Sigmoid colon (tissue), 6 donors: ENCODE measurements at regions not wholly inside any gene's neighbourhood (a gene's known extent, or its start where the extent isn't known, plus 50 kb on each side); places are given as distances from the start of the nearest gene placed in this dataset.
A peak's percentile ranks its signal among the peaks of the same experiment; 100 is the strongest.

ENCODE experiments used
- DNase-seq: peaks from one replicate; pipeline ENCODE4 v3.0.0-alpha.2; 2019
- H3K27ac ChIP-seq, 4 donors: fragments of 200-600 bp; sonication (generic); one replicate each; pipeline ENCODE4 v1.5.1; 2016 to 2019; ENCODE audit warnings: mild to moderate bottlenecking in 1 of 4
- H3K27me3 ChIP-seq, 3 donors: fragments of 200-600 bp; sonication (generic); one replicate each; pipeline ENCODE4 v1.5.1; 2019; ENCODE audit warnings: mild to moderate bottlenecking in 1 of 3
- H3K36me3 ChIP-seq, 4 donors: fragments of 200-600 bp; sonication (generic); one replicate each; pipeline ENCODE4 v1.5.1; 2016 to 2019
- H3K4me1 ChIP-seq, 4 donors: fragments of 200-600 bp; sonication (generic); one replicate each; pipeline ENCODE4 v1.5.1; 2017 to 2019
- H3K4me3 ChIP-seq, 4 donors: fragments of 200-600 bp; sonication (generic); one replicate each; pipeline ENCODE4 v1.5.1; 2017 to 2019; ENCODE audit warnings: mild to moderate bottlenecking in 2 of 4, moderate library complexity in 1 of 4
- H3K9me3 ChIP-seq, 4 donors: fragments of 200-600 bp in 3 of 4; sonication (generic) in 3 of 4; one replicate each; pipeline versions ENCODE4 v1.5.1 to v1.6.1; 2013 to 2019
- EP300 ChIP-seq, 4 donors: sonication (generic); formaldehyde crosslinking; IDR thresholded peaks; one replicate each; pipeline ENCODE4 v1.6.1; 2017; ENCODE audit warnings: antibody characterized with exemption in 4 of 4
- POLR2A ChIP-seq, 2 donors: fragments of 450-650 bp; IDR thresholded peaks; one replicate each; pipeline ENCODE4 v1.6.1; 2016; ENCODE audit warnings: antibody characterized with exemption in 2 of 2, mild to moderate bottlenecking in 2 of 2, moderate library complexity in 2 of 2
- POLR2AphosphoS5 ChIP-seq, 4 donors: sonication (generic); formaldehyde crosslinking; IDR thresholded peaks; one replicate each; pipeline ENCODE4 v1.6.1; 2017; ENCODE audit warnings: antibody characterized with exemption in 4 of 4
- WGBS, 2 donors: extraction: QIAGEN DNeasy Blood & Tissue Kit; methylation state at CpG; one replicate each; pipeline ENCODE4 v1.1.7; 2013; 5-methylcytosine and 5-hydroxymethylcytosine counted together
- intact Hi-C: fragments of 100-400 bp; cut with DNase I; formaldehyde crosslinking; loops from one replicate; pipeline ENCODE4 v1.15.1; 2023
- TF ChIP-seq, protein P1 (sequence below), 4 experiments: fragments of 450-650 bp in 3 of 4; fragments of 200-600 bp in 1 of 4; IDR thresholded peaks; one replicate each; pipeline ENCODE4 v1.5.1; 2016 to 2019; ENCODE audit warnings: antibody characterized with exemption in 4 of 4, mild to moderate bottlenecking in 3 of 4, moderate library complexity in 2 of 4
- donor health status: healthy with polysubstance abuse.
- donor health status: healthy.

DNA sequence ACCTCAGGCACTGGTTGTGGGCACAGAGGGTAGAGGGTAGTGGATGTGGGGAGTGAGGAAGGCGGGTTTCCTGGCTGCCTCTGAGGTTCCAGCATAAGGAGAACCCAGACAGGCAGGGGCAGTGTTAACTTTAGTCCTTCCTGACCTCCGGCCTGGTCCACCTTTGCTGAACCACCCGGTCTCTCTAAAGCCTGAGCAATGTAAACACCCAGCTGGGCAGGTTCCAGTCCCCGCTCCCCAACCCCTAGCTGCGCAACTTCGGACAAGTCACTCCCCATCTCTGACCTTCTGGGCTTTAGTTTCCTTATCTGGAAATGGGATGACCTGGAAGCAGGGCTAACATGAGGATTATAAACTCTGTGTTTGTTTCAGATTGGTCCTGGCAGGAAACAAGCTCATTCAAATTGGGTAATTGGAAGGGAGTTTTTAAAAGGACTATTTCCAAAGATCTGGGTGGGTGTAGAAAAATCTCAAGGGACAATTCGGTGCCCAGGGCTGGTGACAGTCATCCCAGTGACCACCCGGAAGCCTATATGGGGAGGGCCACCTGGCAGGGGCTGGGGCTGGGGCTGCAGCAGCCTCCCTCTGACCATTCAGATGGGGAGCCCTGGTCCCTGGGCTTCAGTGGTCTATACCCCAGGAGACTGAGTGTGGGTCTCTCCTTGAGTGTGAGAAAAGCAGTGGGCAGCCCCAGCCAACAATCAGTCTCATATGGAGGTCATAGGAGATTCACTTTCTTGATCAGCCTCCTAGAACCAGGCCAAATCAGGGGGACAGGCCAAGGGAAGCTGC is 108.3 kb upstream of the SYT13 start:
- H3K27ac ChIP-seq: no peak overlapping the region
- no peaks in the 10 kb centered on the region for H3K4me1 ChIP-seq
- no peaks in the 10 kb centered on the region for H3K9me3 ChIP-seq
- intact Hi-C loops: no loop called here
- no peaks in the 10 kb centered on the region for H3K36me3 ChIP-seq
- DNase-seq: no peak
- no peak for TF ChIP-seq POLR2A (IDR thresholded peaks at IDR 0.05)
- TF ChIP-seq, protein P1, sequence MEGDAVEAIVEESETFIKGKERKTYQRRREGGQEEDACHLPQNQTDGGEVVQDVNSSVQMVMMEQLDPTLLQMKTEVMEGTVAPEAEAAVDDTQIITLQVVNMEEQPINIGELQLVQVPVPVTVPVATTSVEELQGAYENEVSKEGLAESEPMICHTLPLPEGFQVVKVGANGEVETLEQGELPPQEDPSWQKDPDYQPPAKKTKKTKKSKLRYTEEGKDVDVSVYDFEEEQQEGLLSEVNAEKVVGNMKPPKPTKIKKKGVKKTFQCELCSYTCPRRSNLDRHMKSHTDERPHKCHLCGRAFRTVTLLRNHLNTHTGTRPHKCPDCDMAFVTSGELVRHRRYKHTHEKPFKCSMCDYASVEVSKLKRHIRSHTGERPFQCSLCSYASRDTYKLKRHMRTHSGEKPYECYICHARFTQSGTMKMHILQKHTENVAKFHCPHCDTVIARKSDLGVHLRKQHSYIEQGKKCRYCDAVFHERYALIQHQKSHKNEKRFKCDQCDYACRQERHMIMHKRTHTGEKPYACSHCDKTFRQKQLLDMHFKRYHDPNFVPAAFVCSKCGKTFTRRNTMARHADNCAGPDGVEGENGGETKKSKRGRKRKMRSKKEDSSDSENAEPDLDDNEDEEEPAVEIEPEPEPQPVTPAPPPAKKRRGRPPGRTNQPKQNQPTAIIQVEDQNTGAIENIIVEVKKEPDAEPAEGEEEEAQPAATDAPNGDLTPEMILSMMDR (IDR thresholded peaks at IDR 0.05): no peak
- no peak for TF ChIP-seq POLR2AphosphoS5 (IDR thresholded peaks at IDR 0.05)
- TF ChIP-seq EP300 (IDR thresholded peaks at IDR 0.05): no peak
- no peaks in the 10 kb centered on the region for H3K27me3 ChIP-seq
- H3K4me3 ChIP-seq: no peak overlapping the region
- WGBS, 2 donors: 54 to 81% methylated on average over 8 of the region's 8 CpGs

GRCh38 chr11:45393826-45394225 is 107.7 kb upstream of the SYT13 start:
- intact Hi-C loops: no loop called here
- WGBS, 2 donors: 72 to 86% methylated on average over 11 of the region's 11 CpGs
- peak; percentile 52 for DNase-seq

DNA sequence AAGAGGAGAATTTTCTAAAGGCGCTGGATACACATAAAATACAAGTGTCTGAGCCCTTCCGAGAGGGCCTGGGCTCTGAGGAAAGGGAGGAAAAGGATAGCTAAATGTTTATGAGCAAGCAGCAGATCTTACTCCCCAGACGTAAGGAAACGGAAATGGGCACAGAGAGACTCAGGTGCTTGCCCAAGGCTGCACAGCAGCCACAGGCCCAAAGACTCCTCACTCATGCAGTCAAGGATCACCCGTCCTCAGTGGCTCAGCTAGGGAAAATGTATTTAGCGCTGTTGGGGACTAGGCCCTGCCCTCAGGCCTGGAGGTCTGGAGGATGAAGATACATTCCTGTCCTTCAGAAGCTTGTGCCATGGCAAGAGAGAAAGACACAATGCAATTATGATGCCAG is 107.2 kb upstream of the SYT13 start:
- H3K4me1 ChIP-seq: no peaks in the 10 kb centered on the region
- no peaks in the 10 kb centered on the region for H3K36me3 ChIP-seq
- intact Hi-C loops: no loop called here
- WGBS, 2 donors: 79 to 82% methylated on average over 6 of the region's 6 CpGs
- DNase-seq: peak; percentile 20
- H3K4me3 ChIP-seq: no peak overlapping the region
- TF ChIP-seq POLR2A (IDR thresholded peaks at IDR 0.05): no peak
- no peak for TF ChIP-seq EP300 (IDR thresholded peaks at IDR 0.05)
- TF ChIP-seq, protein P1 (IDR thresholded peaks at IDR 0.05): no peak
- TF ChIP-seq POLR2AphosphoS5 (IDR thresholded peaks at IDR 0.05): no peak
- H3K27me3 ChIP-seq: no peaks in the 10 kb centered on the region
- H3K27ac ChIP-seq: no peak overlapping the region
- H3K9me3 ChIP-seq: no peaks in the 10 kb centered on the region

More at GRCh38 chr11:45393826-45394225, 107.7 kb upstream of the SYT13 start:
- TF ChIP-seq POLR2AphosphoS5 (IDR thresholded peaks at IDR 0.05) (no peak), EP300 (IDR thresholded peaks at IDR 0.05) (no peak), POLR2A (IDR thresholded peaks at IDR 0.05) (no peak)
- TF ChIP-seq, protein P1 (IDR thresholded peaks at IDR 0.05): no peak
- H3K36me3 ChIP-seq: no peaks in the 10 kb centered on the region
- no peaks in the 10 kb centered on the region for H3K27me3 ChIP-seq
- no peak overlapping the region for H3K4me3 ChIP-seq
- H3K9me3 ChIP-seq: no peaks in the 10 kb centered on the region
- no peak overlapping the region for H3K27ac ChIP-seq
- no peaks in the 10 kb centered on the region for H3K4me1 ChIP-seq

DNA sequence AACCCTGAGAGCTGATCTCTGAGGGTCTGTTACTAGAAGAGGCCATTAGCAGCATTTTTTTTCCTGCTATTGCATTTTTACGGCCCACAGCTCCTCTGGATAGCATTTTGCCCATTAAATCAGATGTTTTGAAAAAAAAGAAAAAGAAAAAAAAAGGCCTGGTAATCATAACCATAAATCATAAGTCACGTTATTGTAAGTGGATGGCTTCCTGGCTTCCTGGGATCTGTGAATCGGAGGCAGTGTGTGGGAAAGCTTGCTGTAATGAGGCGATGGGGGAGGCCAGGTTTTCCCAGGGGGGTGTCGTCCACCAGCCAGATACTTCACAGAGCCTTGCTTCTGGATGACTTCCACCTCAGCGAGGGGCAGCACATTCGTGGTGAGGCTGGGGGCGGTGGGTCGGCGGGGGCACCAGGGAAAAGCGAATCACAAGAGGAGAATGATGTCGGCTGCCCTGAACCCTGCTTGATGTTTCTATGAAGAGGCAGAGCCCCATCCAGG is 106.5 kb upstream of the SYT13 start:
- H3K4me1 ChIP-seq: no peaks in the 10 kb centered on the region
- H3K4me3 ChIP-seq: no peak overlapping the region
- H3K9me3 ChIP-seq: no peaks in the 10 kb centered on the region
- DNase-seq: peak; percentile 32
- no peaks in the 10 kb centered on the region for H3K36me3 ChIP-seq
- intact Hi-C loops: no loop called here
- no peak overlapping the region for H3K27ac ChIP-seq
- TF ChIP-seq EP300 (IDR thresholded peaks at IDR 0.05) (no peak), POLR2AphosphoS5 (IDR thresholded peaks at IDR 0.05) (no peak), POLR2A (IDR thresholded peaks at IDR 0.05) (no peak)
- TF ChIP-seq, protein P1 (IDR thresholded peaks at IDR 0.05): no peak
- 62 to 63% methylated on average over 12 of the region's 12 CpGs for WGBS, 2 donors
- peaks cover 0 to 5% (median 0%) of the 10 kb centered on the region in 3 donors for H3K27me3 ChIP-seq
